ENCODE measurements at regions not wholly inside any gene's neighbourhood (a gene's known extent, or its start where the extent isn't known, plus 50 kb on each side); places are given as distances from the start of the nearest gene placed in this dataset.

DNA sequence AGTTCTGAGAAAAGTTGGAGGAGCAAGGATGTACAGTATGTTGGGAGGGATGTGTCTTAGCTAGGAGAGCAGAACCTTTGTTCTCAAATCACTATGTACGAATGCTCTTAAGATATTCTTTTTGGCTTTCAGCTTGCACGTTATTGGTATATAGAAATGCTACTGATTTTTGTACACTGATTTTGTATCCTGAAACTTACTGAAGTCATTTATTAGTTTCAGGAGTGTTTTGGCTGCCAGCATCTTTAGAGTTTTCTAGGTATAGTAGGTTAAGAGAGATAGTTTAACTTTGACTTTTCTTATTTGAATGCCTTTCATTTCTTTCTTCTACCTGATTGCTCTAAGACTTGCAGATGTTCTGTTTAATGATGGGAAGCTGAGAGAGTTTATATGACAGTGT, 442.8 kb upstream of the FBXO33 start:
- DNase-seq (ENCODE audit: low spot score): no peak
- H3K9ac ChIP-seq (ENCODE audit: low read depth in 1 of 2, low read length in 2 of 2): no peak overlapping the region
- no peaks in the 10 kb centered on the region for H3K9me3 ChIP-seq (ENCODE audit: control insufficient read depth in 4 of 4, low read length in 3 of 4)
- H3K27me3 ChIP-seq (ENCODE audit: control insufficient read depth in 4 of 4, insufficient read depth in 4 of 4, low read length in 3 of 4): no peaks in the 10 kb centered on the region
- H3K4me3 ChIP-seq (ENCODE audit: low read depth in 1 of 3, low read length in 3 of 3): no peak overlapping the region
- TF ChIP-seq, protein P1, sequence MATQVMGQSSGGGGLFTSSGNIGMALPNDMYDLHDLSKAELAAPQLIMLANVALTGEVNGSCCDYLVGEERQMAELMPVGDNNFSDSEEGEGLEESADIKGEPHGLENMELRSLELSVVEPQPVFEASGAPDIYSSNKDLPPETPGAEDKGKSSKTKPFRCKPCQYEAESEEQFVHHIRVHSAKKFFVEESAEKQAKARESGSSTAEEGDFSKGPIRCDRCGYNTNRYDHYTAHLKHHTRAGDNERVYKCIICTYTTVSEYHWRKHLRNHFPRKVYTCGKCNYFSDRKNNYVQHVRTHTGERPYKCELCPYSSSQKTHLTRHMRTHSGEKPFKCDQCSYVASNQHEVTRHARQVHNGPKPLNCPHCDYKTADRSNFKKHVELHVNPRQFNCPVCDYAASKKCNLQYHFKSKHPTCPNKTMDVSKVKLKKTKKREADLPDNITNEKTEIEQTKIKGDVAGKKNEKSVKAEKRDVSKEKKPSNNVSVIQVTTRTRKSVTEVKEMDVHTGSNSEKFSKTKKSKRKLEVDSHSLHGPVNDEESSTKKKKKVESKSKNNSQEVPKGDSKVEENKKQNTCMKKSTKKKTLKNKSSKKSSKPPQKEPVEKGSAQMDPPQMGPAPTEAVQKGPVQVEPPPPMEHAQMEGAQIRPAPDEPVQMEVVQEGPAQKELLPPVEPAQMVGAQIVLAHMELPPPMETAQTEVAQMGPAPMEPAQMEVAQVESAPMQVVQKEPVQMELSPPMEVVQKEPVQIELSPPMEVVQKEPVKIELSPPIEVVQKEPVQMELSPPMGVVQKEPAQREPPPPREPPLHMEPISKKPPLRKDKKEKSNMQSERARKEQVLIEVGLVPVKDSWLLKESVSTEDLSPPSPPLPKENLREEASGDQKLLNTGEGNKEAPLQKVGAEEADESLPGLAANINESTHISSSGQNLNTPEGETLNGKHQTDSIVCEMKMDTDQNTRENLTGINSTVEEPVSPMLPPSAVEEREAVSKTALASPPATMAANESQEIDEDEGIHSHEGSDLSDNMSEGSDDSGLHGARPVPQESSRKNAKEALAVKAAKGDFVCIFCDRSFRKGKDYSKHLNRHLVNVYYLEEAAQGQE (IDR thresholded peaks at IDR 0.05): no peak
- TF ChIP-seq HNF4A (conservative IDR thresholded peaks at IDR 0.05): no peak
- no peak for TF ChIP-seq FOXA2 (IDR thresholded peaks at IDR 0.05)
- TF ChIP-seq, protein P2, sequence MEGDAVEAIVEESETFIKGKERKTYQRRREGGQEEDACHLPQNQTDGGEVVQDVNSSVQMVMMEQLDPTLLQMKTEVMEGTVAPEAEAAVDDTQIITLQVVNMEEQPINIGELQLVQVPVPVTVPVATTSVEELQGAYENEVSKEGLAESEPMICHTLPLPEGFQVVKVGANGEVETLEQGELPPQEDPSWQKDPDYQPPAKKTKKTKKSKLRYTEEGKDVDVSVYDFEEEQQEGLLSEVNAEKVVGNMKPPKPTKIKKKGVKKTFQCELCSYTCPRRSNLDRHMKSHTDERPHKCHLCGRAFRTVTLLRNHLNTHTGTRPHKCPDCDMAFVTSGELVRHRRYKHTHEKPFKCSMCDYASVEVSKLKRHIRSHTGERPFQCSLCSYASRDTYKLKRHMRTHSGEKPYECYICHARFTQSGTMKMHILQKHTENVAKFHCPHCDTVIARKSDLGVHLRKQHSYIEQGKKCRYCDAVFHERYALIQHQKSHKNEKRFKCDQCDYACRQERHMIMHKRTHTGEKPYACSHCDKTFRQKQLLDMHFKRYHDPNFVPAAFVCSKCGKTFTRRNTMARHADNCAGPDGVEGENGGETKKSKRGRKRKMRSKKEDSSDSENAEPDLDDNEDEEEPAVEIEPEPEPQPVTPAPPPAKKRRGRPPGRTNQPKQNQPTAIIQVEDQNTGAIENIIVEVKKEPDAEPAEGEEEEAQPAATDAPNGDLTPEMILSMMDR (IDR thresholded peaks at IDR 0.05; ENCODE audit: low read depth, low read length, missing input control): no peak
- TF ChIP-seq EGR1 (IDR thresholded peaks at IDR 0.05; ENCODE audit: low read depth in 2 of 2): no peak
- TF ChIP-seq NR2F2 (IDR thresholded peaks at IDR 0.05): no peak
- TF ChIP-seq RAD21 (IDR thresholded peaks at IDR 0.05): no peak
- no peak for TF ChIP-seq HNF4G (IDR thresholded peaks at IDR 0.05)
- no peak for TF ChIP-seq JUND (IDR thresholded peaks at IDR 0.05)
- no peak for TF ChIP-seq TAF1 (conservative IDR thresholded peaks at IDR 0.05)
- no peak for TF ChIP-seq SP1 (IDR thresholded peaks at IDR 0.05)
- TF ChIP-seq, protein P3, sequence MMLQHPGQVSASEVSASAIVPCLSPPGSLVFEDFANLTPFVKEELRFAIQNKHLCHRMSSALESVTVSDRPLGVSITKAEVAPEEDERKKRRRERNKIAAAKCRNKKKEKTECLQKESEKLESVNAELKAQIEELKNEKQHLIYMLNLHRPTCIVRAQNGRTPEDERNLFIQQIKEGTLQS (IDR thresholded peaks at IDR 0.05): no peak
- TF ChIP-seq GABPA (IDR thresholded peaks at IDR 0.05 in 1 of 2, conservative IDR thresholded peaks at IDR 0.05 in 1 of 2): no peak
- TF ChIP-seq, protein P4, sequence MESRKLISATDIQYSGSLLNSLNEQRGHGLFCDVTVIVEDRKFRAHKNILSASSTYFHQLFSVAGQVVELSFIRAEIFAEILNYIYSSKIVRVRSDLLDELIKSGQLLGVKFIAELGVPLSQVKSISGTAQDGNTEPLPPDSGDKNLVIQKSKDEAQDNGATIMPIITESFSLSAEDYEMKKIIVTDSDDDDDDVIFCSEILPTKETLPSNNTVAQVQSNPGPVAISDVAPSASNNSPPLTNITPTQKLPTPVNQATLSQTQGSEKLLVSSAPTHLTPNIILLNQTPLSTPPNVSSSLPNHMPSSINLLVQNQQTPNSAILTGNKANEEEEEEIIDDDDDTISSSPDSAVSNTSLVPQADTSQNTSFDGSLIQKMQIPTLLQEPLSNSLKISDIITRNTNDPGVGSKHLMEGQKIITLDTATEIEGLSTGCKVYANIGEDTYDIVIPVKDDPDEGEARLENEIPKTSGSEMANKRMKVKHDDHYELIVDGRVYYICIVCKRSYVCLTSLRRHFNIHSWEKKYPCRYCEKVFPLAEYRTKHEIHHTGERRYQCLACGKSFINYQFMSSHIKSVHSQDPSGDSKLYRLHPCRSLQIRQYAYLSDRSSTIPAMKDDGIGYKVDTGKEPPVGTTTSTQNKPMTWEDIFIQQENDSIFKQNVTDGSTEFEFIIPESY (IDR thresholded peaks at IDR 0.05): no peak
- TF ChIP-seq YY1 (IDR thresholded peaks at IDR 0.05): no peak
- TF ChIP-seq FOXA1 (IDR thresholded peaks at IDR 0.05): no peak
- TF ChIP-seq, protein P5, sequence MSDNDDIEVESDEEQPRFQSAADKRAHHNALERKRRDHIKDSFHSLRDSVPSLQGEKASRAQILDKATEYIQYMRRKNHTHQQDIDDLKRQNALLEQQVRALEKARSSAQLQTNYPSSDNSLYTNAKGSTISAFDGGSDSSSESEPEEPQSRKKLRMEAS (IDR thresholded peaks at IDR 0.05): no peak
- no peak for TF ChIP-seq RXRA (IDR thresholded peaks at IDR 0.05)
- no peaks in the 10 kb centered on the region for H3K4me1 ChIP-seq (ENCODE audit: control insufficient read depth in 4 of 4, insufficient read depth in 4 of 4, low read length in 3 of 4)
- H3K27ac ChIP-seq (ENCODE audit: low read depth in 1 of 2, low read length in 2 of 2): no peak overlapping the region
- 92% methylated on average over 2 of the region's 2 CpGs for WGBS
- H3K36me3 ChIP-seq (ENCODE audit: control insufficient read depth in 4 of 4, insufficient read depth in 3 of 4, low read depth in 1 of 4, low read length in 3 of 4): no peaks in the 10 kb centered on the region
